Nephron (organoid): ENCODE measurements at regions not wholly inside any gene's neighbourhood (a gene's known extent, or its start where the extent isn't known, plus 50 kb on each side); places are given as distances from the start of the nearest gene placed in this dataset.

Experiments
- H3K27ac Mint-ChIP-seq, 3 experiments: 2 replicates each; pipeline ENCODE4 v1.8.0; 2020; ENCODE audit warnings: mixed read lengths in 3 of 3, mild to moderate bottlenecking in 2 of 3, moderate library complexity in 1 of 3
- H3K27me3 Mint-ChIP-seq: 2 replicates; pipeline ENCODE4 v1.8.0; 2021; ENCODE audit warnings: low read depth, mild to moderate bottlenecking, moderate library complexity, mixed read lengths
- H3K36me3 Mint-ChIP-seq: 2 replicates; pipeline ENCODE4 v1.8.0; 2020; ENCODE audit warnings: low read depth, mixed read lengths
- H3K4me1 Mint-ChIP-seq: 2 replicates; pipeline ENCODE4 v1.8.0; 2020; ENCODE audit warnings: mixed read lengths
- H3K4me3 Mint-ChIP-seq, 3 experiments: 2 replicates each; pipeline ENCODE4 v1.8.0; 2020; ENCODE audit warnings: mild to moderate bottlenecking in 3 of 3, mixed read lengths in 3 of 3, moderate library complexity in 2 of 3
- H3K9me3 Mint-ChIP-seq: 2 replicates; pipeline ENCODE4 v1.8.0; 2020; ENCODE audit warnings: mixed read lengths
- TF ChIP-seq, protein P1 (sequence below), 3 experiments: fragments of 200-600 bp; sonication (generic); IDR thresholded peaks; one replicate each; pipeline ENCODE4 v1.5.0; 2021; ENCODE audit warnings: antibody characterized with exemption in 3 of 3; ENCODE audit not compliant: unreplicated experiment in 3 of 3

DNA sequence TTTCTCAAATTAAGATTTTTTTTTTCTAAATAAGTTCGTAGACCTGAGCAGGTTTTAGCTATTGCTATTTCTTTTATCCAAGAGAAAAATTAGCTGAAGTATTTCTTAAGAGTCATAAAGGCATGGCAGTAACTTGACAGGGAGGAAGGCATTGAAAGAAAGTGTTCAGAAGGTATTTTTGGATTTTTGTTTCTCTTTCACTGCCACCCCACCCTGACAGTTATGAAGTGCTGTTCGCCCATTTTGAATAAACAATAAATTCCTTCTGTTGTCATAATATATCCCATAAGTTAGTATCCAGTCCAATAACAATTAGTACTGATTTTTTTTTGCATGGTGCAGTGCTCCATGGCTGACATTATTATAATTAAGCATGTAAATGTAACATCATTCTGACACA lies 363.0 kb downstream of the NR2F2 start:
- Mint-ChIP-seq H3K9me3 (no peaks in the 10 kb centered on the region), H3K27me3 (peaks cover 8% of the 10 kb centered on the region), H3K36me3 (no peaks in the 10 kb centered on the region), H3K4me1 (peaks cover 31% of the 10 kb centered on the region), H3K27ac (peak overlapping the region in 1 of 3 experiments; percentile 22), H3K4me3 (no peak overlapping the region)
- TF ChIP-seq, protein P1, sequence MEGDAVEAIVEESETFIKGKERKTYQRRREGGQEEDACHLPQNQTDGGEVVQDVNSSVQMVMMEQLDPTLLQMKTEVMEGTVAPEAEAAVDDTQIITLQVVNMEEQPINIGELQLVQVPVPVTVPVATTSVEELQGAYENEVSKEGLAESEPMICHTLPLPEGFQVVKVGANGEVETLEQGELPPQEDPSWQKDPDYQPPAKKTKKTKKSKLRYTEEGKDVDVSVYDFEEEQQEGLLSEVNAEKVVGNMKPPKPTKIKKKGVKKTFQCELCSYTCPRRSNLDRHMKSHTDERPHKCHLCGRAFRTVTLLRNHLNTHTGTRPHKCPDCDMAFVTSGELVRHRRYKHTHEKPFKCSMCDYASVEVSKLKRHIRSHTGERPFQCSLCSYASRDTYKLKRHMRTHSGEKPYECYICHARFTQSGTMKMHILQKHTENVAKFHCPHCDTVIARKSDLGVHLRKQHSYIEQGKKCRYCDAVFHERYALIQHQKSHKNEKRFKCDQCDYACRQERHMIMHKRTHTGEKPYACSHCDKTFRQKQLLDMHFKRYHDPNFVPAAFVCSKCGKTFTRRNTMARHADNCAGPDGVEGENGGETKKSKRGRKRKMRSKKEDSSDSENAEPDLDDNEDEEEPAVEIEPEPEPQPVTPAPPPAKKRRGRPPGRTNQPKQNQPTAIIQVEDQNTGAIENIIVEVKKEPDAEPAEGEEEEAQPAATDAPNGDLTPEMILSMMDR (IDR thresholded peaks at IDR 0.05; ENCODE audit: unreplicated experiment in 3 of 3) = no peak

DNA sequence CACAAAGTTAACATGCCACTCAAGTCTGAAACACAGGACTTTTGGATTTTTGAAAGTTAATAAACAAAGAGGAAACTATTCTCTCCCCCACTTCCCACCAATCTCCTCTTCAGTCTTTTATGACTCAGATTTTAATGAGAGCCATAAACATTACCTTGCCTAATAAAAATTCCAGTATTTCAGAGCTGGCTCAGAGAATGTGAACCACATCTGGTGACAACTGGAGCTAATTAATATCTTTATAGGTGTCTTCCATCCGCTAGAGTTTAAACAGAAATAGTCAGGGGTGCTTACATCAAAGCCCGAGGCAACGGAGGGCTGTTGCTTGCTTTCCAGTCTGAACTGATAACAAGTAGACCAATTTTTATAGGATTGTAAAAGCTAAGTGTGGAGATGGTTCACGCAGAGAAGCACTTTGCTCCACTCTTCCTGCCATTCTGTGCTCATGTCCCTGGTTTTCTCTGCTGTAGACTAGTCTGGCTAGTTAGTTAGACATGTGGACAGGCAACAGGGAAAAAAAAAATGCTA lies 363.6 kb downstream of the NR2F2 start:
- H3K4me3 Mint-ChIP-seq = no peak overlapping the region
- TF ChIP-seq, protein P1 (IDR thresholded peaks at IDR 0.05; ENCODE audit: unreplicated experiment in 3 of 3) = no peak
- no peaks in the 10 kb centered on the region for H3K9me3 Mint-ChIP-seq
- H3K36me3 Mint-ChIP-seq = no peaks in the 10 kb centered on the region
- peak overlapping the region in 1 of 3 experiments; percentile 22 for H3K27ac Mint-ChIP-seq
- peaks cover 8% of the 10 kb centered on the region for H3K27me3 Mint-ChIP-seq
- peaks cover 31% of the 10 kb centered on the region for H3K4me1 Mint-ChIP-seq

DNA sequence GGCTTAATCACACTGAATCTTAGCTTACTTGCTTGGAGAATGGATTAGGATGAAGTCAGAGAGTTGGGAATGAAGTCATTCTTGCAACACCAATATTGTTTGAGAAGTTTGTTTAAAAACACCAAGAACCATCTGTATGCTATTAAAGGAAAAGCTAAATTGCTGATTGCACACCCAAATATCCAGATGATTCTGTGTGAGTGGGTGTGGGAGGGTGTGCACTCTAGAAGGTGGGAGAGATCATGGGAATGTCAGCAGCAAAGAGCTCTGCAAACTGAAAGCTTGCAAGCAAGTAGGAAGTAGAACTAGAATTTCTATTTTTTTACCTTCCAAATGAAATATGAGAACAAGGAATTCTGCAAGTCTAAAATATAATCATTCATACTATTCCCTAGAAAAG lies 364.9 kb downstream of the NR2F2 start:
- H3K36me3 Mint-ChIP-seq = no peaks in the 10 kb centered on the region
- peak overlapping the region in 2 of 3 experiments; percentile 1 to 70 for H3K27ac Mint-ChIP-seq
- TF ChIP-seq, protein P1 (IDR thresholded peaks at IDR 0.05; ENCODE audit: unreplicated experiment in 3 of 3) = no peak
- H3K4me1 Mint-ChIP-seq = peaks cover 31% of the 10 kb centered on the region
- H3K4me3 Mint-ChIP-seq = no peak overlapping the region
- H3K27me3 Mint-ChIP-seq = peaks cover 8% of the 10 kb centered on the region
- H3K9me3 Mint-ChIP-seq = no peaks in the 10 kb centered on the region

DNA sequence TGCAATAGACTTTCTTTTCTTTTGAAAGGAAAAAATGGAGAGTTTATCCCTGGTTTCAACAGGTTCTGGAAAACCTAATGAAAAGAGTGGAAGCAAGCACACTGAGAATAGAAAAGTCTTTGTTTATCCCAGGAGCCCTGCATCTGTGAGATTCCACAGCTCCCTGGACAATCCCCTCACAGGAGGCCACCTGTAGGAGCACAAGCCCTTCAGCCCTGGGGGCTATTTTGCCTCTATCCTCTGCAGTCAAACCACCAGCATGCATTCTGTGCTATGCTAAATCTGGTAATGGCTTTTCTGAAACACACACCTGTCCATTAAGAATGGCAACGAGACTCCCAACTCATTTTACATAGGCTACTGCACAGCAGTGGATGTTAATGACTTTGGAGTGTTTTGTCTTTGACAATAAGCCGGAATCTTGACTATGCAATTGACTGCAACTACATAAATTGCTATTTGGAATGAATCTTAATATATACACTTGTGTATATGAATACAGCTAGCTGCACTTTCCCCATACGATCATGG lies 369.4 kb downstream of the NR2F2 start:
- Mint-ChIP-seq H3K4me3 (no peak overlapping the region), H3K27ac (no peak overlapping the region), H3K9me3 (no peaks in the 10 kb centered on the region)

DNA sequence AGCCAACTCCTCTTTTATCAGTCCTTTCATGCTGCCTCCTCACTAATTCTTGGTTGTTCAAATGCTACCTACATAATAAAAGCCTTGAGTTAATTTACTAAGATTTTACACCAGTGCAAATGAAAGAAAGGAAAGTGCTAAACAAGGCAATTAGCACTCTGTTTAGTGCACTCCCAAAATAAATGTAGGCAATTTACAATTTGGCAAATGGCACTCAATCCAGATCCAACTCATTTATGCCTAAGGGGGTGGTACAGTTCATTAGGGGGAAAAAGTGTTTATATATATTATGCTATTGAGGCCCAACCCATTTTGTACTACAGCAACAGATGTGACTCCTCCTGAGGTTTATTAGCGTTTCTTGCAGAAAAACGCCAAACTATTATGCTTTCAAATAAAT lies 370.1 kb downstream of the NR2F2 start:
- Mint-ChIP-seq H3K4me1 (peaks cover 33% of the 10 kb centered on the region), H3K27ac (no peak overlapping the region), H3K36me3 (no peaks in the 10 kb centered on the region), H3K27me3 (peaks cover 9% of the 10 kb centered on the region), H3K9me3 (no peaks in the 10 kb centered on the region), H3K4me3 (no peak overlapping the region)
- TF ChIP-seq, protein P1 (IDR thresholded peaks at IDR 0.05; ENCODE audit: unreplicated experiment in 3 of 3) = no peak

More for the DNA sequence above, 369.4 kb downstream of the NR2F2 start:
- TF ChIP-seq, protein P1 (IDR thresholded peaks at IDR 0.05; ENCODE audit: unreplicated experiment in 3 of 3) = no peak
- H3K27me3 Mint-ChIP-seq = peaks cover 9% of the 10 kb centered on the region
- H3K4me1 Mint-ChIP-seq = peaks cover 37% of the 10 kb centered on the region
- H3K36me3 Mint-ChIP-seq = no peaks in the 10 kb centered on the region

DNA sequence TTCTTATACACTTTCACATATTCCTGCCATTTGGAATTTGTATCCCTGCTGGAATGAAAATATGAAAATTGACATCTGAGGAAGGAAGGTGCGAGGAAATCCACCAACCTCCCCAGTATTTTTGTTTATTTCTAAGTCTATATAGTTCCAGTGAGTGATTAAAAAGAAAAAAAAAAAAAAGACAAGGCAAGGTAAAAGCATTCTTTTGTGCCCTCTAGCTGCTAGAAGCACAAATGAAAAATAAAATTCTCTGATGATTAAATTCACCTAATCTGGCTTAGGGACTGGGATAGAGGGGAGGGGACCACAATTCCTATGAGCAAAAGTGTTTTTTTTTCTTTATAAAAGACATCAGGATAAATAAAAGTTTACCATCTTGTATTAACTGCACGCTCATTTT lies 370.9 kb downstream of the NR2F2 start:
- peak overlapping the region in 2 of 3 experiments; percentile 4 to 59 for H3K27ac Mint-ChIP-seq
- H3K36me3 Mint-ChIP-seq = no peaks in the 10 kb centered on the region
- H3K4me1 Mint-ChIP-seq = peaks cover 31% of the 10 kb centered on the region
- H3K4me3 Mint-ChIP-seq = no peak overlapping the region
- TF ChIP-seq, protein P1 (IDR thresholded peaks at IDR 0.05; ENCODE audit: unreplicated experiment in 3 of 3) = peak; percentile 24 to 36 (median 35)
- H3K9me3 Mint-ChIP-seq = no peaks in the 10 kb centered on the region
- peaks cover 9% of the 10 kb centered on the region for H3K27me3 Mint-ChIP-seq
